GM12878 (cell line): ENCODE measurements at regions not wholly inside any gene's neighbourhood (a gene's known extent, or its start where the extent isn't known, plus 50 kb on each side); places are given as distances from the start of the nearest gene placed in this dataset.

ENCODE experiments used
- ATAC-seq: fragments of 200-7000 bp; cut with Tn5 transposase; 3 replicates; pipeline ENCODE4 v1.9.1; 2020; ENCODE audit warnings: mild to moderate bottlenecking, moderate library complexity
- BruUV-seq: library from RNA; stranded (reverse); fragments of 400-500 nt; replicated peaks from 2 replicates; lab custom pipeline; 2021; lab: Mats Ljungman, UMichigan
- CTCF ChIA-PET: fragments of 300-600 bp; sonication (Branson Sonifier 250); formaldehyde crosslinking; extraction: SDS; loops from one replicate; lab custom pipeline; 2021; ENCODE audit warnings: inconsistent platforms; lab: Yijun Ruan, JAX
- POLR2A ChIA-PET: fragments of 350-600 bp; formaldehyde crosslinking; extraction: SDS; loops from one replicate; lab custom pipeline; 2021; ENCODE audit warnings: inconsistent platforms; lab: Charles Lee
- RAD21 ChIA-PET: fragments of 300-600 bp; sonication (Branson Sonifier 250); formaldehyde crosslinking; loops from one replicate; lab custom pipeline; 2023; ENCODE audit warnings: antibody characterized with exemption; ENCODE audit not compliant: unreplicated experiment; lab: Charles Lee
- SMC1A ChIA-PET: fragments of 300-600 bp; sonication (Branson Sonifier 250); formaldehyde crosslinking; loops from one replicate; lab custom pipeline; 2023; ENCODE audit not compliant: unreplicated experiment, uncharacterized antibody; lab: Charles Lee
- DNase-seq: peaks from one replicate; pipeline ENCODE4 v3.0.0-alpha.2; 2011; ENCODE audit warnings: low read depth, low spot score
- FAIRE-seq: peaks from 3 replicates; lab custom pipeline; 2011; peaks lifted over from hg19 to GRCh38; lab: Jason Lieb, UNC
- H2AFZ ChIP-seq: 2 replicates; pipeline ENCODE4 v1.6.0; 2011; ENCODE audit warnings: low read depth, low read length, control low read depth; ENCODE audit not compliant: control insufficient read depth
- H3K27ac ChIP-seq: 2 replicates; pipeline ENCODE4 v1.5.1; 2011; ENCODE audit warnings: control low read depth; ENCODE audit not compliant: control insufficient read depth, insufficient read depth
- H3K27me3 ChIP-seq, 2 experiments: replicated peaks in 1 of 2; 2 replicates each; pipeline versions ENCODE4 v1.6.0 to v1.6.1; 2011; ENCODE audit warnings: low read length in 1 of 2; ENCODE audit not compliant: control insufficient read depth in 2 of 2, insufficient read depth in 2 of 2
- H3K36me3 ChIP-seq, 2 experiments: 2 replicates each; pipeline ENCODE4 v1.5.1; 2011; ENCODE audit warnings: low read length in 1 of 2; ENCODE audit not compliant: control insufficient read depth in 2 of 2, insufficient read depth in 2 of 2
- H3K4me1 ChIP-seq: 2 replicates; pipeline ENCODE4 v1.6.1; 2011; ENCODE audit warnings: mild to moderate bottlenecking, low read length, moderate library complexity, mixed read lengths; ENCODE audit not compliant: control insufficient read depth, insufficient read depth
- H3K4me2 ChIP-seq: 2 replicates; pipeline ENCODE4 v1.6.0; 2011; ENCODE audit warnings: control low read depth; ENCODE audit not compliant: control insufficient read depth, insufficient read depth
- H3K4me3 ChIP-seq: fragments of 200-600 bp; sonication (generic); 2 replicates; pipeline ENCODE4 v1.5.1; 2016
- H3K79me2 ChIP-seq: 2 replicates; pipeline ENCODE4 v1.6.0; 2011; ENCODE audit warnings: low read length; ENCODE audit not compliant: control insufficient read depth, insufficient read depth
- H3K9ac ChIP-seq: 2 replicates; pipeline ENCODE4 v1.8.0; 2011; ENCODE audit warnings: low read length, control low read depth, mixed read lengths; ENCODE audit not compliant: control insufficient read depth, insufficient read depth
- H3K9me3 ChIP-seq: replicated peaks from 3 replicates; pipeline ENCODE4 v1.5.1; 2011; ENCODE audit warnings: mild to moderate bottlenecking, low read length; ENCODE audit not compliant: control insufficient read depth, insufficient read depth
- H4K20me1 ChIP-seq: 2 replicates; pipeline ENCODE4 v1.6.0; 2011; ENCODE audit not compliant: control insufficient read depth, insufficient read depth
- ASH2L ChIP-seq: fragments of 300-600, 200-600 bp; sonication (generic); IDR thresholded peaks from 2 replicates; pipeline ENCODE4 v1.6.1; 2017; ENCODE audit warnings: low read depth, mild to moderate bottlenecking, borderline replicate concordance
- FOS ChIP-seq: IDR thresholded peaks from 3 replicates; pipeline ENCODE4 v1.6.1; 2011; ENCODE audit warnings: borderline replicate concordance; ENCODE audit not compliant: insufficient read length; ENCODE audit errors: extremely low read depth
- KAT2A ChIP-seq: conservative IDR thresholded peaks from 2 replicates; pipeline ENCODE4 v1.6.1; 2011; ENCODE audit warnings: low read depth, low read length; ENCODE audit not compliant: control insufficient read depth
- MXI1 ChIP-seq: fragments of 150-350 bp; IDR thresholded peaks from 2 replicates; pipeline ENCODE4 v1.6.1; 2011; ENCODE audit warnings: low read depth, mild to moderate bottlenecking, inconsistent platforms, low read length, improper control_type of control experiment
- NR2C1 ChIP-seq: fragments of 450-650 bp; IDR thresholded peaks from 2 replicates; pipeline ENCODE4 v1.6.1; 2017; ENCODE audit warnings: antibody characterized with exemption, mild to moderate bottlenecking, moderate library complexity
- POLR2A ChIP-seq: IDR thresholded peaks from 2 replicates; pipeline ENCODE4 v1.6.1; 2011; ENCODE audit warnings: low read depth, mild to moderate bottlenecking, low read length
- SREBF1 ChIP-seq: IDR thresholded peaks from 2 replicates; pipeline ENCODE4 v1.6.1; 2012; ENCODE audit warnings: mild to moderate bottlenecking, low read length
- STAT3 ChIP-seq: IDR thresholded peaks from 2 replicates; pipeline ENCODE4 v1.6.1; 2011; ENCODE audit warnings: low read depth, low read length, improper control_type of control experiment
- TAF1 ChIP-seq: IDR thresholded peaks from 2 replicates; pipeline ENCODE4 v1.6.1; 2011; ENCODE audit warnings: mild to moderate bottlenecking, low read depth, low read length, borderline replicate concordance
- WGBS: methylation state at CpG from one replicate; pipeline ENCODE4 v1.1.6; 2016; ENCODE audit warnings: low lambda C conversion rate; ENCODE audit not compliant: insufficient replicate concordance, insufficient coverage; ENCODE audit errors: missing lambda C conversion rate; 5-methylcytosine and 5-hydroxymethylcytosine counted together
- in situ Hi-C: fragments of 300-500 bp; cut with MboI; formaldehyde crosslinking; loops from 9 replicates; pipeline ENCODE4 v1.14.3; 2018; ENCODE audit warnings: mixed read lengths
- intact Hi-C: fragments of 100-400 bp; cut with micrococcal nuclease; formaldehyde crosslinking; loops from one replicate; pipeline ENCODE4 v1.14.2; 2022; ENCODE audit not compliant: unreplicated experiment
- TF ChIP-seq, protein P1 (sequence below): IDR thresholded peaks from 2 replicates; pipeline ENCODE4 v1.6.1; 2011; ENCODE audit warnings: mild to moderate bottlenecking, low read depth, low read length, moderate library complexity; ENCODE audit not compliant: insufficient replicate concordance

DNA sequence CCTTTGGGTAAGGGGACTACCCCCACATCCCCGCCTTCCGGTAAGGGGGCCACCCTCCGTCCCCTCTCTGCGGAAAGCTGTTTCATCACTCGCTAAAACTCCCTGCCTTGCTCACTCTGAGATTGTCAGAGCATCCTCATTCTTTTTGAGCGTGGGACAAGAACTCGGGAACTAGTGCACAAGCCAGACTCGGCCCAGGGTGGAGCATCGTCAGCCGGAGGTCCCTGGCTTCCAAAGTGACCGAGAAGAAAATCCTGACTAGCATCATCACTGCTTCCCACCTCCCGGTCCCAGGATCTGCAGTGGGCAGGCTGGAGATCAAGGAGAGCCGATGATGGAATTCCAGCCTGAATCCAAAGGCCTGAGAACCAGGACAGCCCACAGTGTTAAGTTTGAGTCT lies 380.3 kb downstream of the SEC14L1 start:
- H2AFZ ChIP-seq: no peak overlapping the region
- ChIA-PET POLR2A (no interaction called here), RAD21 (no interaction called here), SMC1A (no interaction called here), CTCF (interaction anchor here (0.6 kb wide), 1 partner anchor 19 kb away, joined by 3 read pairs; no protein-coding TSS in a partner anchor)
- no peaks in the 10 kb centered on the region; a peak in 1 of 4 replicates for H3K27me3 ChIP-seq
- H3K27ac ChIP-seq: no peak overlapping the region
- ATAC-seq (no peak), DNase-seq (no peak), FAIRE-seq (no peak)
- no peaks in the 10 kb centered on the region for H4K20me1 ChIP-seq
- in situ Hi-C loops (no loop called here), intact Hi-C loops (no loop called here)
- H3K4me3 ChIP-seq: no peak overlapping the region
- H3K9ac ChIP-seq: no peak overlapping the region
- TF ChIP-seq MXI1: no peak
- TF ChIP-seq NR2C1: no peak
- TF ChIP-seq TAF1: no peak
- TF ChIP-seq SREBF1: no peak
- no peak for TF ChIP-seq KAT2A
- TF ChIP-seq POLR2A: no peak
- TF ChIP-seq, protein P1, sequence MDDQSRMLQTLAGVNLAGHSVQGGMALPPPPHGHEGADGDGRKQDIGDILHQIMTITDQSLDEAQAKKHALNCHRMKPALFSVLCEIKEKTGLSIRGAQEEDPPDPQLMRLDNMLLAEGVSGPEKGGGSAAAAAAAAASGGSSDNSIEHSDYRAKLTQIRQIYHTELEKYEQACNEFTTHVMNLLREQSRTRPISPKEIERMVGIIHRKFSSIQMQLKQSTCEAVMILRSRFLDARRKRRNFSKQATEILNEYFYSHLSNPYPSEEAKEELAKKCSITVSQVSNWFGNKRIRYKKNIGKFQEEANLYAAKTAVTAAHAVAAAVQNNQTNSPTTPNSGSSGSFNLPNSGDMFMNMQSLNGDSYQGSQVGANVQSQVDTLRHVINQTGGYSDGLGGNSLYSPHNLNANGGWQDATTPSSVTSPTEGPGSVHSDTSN: no peak
- no peak for TF ChIP-seq STAT3
- TF ChIP-seq FOS: no peak
- no peak for TF ChIP-seq ASH2L
- no peaks in the 10 kb centered on the region for H3K36me3 ChIP-seq
- 41% methylated on average over 12 of the region's 13 CpGs for WGBS
- H3K79me2 ChIP-seq: no peaks in the 10 kb centered on the region
- H3K4me1 ChIP-seq: no peaks in the 10 kb centered on the region
- H3K9me3 ChIP-seq: no peaks in the 10 kb centered on the region
- H3K4me2 ChIP-seq: no peak overlapping the region
- no TSS peak for BruUV-seq
